ENCODE measurements at regions not wholly inside any gene's neighbourhood (a gene's known extent, or its start where the extent isn't known, plus 50 kb on each side); places are given as distances from the start of the nearest gene placed in this dataset.

GRCh38 chr10:106446920-106447319, 717.6 kb downstream of the SORCS1 start:
- ATAC-seq: no peak
- no peak for FAIRE-seq
- Histone ChIP-seq H3K4me1 (no peaks in the 10 kb centered on the region), H3K4me2 (no peak overlapping the region), H3K4me3 (no peak overlapping the region), H3K9me3 (no peaks in the 10 kb centered on the region), H3K27ac (no peak overlapping the region)
- no peak for DNase-seq (ENCODE audit: low read depth in 1 of 2, low spot score in 1 of 2)
- ChIA-PET POLR2A (no interaction called here), CTCF (no interaction called here)
- no peak for TF ChIP-seq HDAC2 (IDR thresholded peaks at IDR 0.05)
- no peak for TF ChIP-seq MAX (IDR thresholded peaks at IDR 0.05)
- no peak for TF ChIP-seq EHF (CRISPR knock-in tag; IDR thresholded peaks at IDR 0.05)
- TF ChIP-seq EHMT2 (IDR thresholded peaks at IDR 0.05; ENCODE audit: low read depth): no peak
- no peak for TF ChIP-seq ESRRA (IDR thresholded peaks at IDR 0.05; ENCODE audit: borderline replicate concordance, low read length)
- no peak for TF ChIP-seq HEYL (CRISPR knock-in tag; IDR thresholded peaks at IDR 0.05)
- no peak for TF ChIP-seq CEBPB (IDR thresholded peaks at IDR 0.05)
- TF ChIP-seq RFX5 (IDR thresholded peaks at IDR 0.05): no peak
- TF ChIP-seq PHF8 (IDR thresholded peaks at IDR 0.05; ENCODE audit: borderline replicate concordance, low read depth): no peak
- no peak for TF ChIP-seq BCL3 (IDR thresholded peaks at IDR 0.05)
- TF ChIP-seq HOXB13 (CRISPR knock-in tag; IDR thresholded peaks at IDR 0.05; ENCODE audit: low read depth): no peak
- no peak for TF ChIP-seq BHLHE40 (IDR thresholded peaks at IDR 0.05; ENCODE audit: low read depth, low read length)
- no peak for TF ChIP-seq ZFP36 (IDR thresholded peaks at IDR 0.05; ENCODE audit: borderline replicate concordance, partially characterized antibody)

- FAIRE-seq (no peak), ATAC-seq (no peak), DNase-seq (ENCODE audit: low read depth in 1 of 2, low spot score in 1 of 2) (no peak)
- H3K9me3 ChIP-seq: 0 out of 3 replicates have a peak, but pooled peaks cover 4% of the 10 kb centered on the region
- CTCF ChIA-PET: no interaction called here
- H3K4me1 ChIP-seq: no peaks in the 10 kb centered on the region
- POLR2A ChIA-PET: no interaction called here
- TF ChIP-seq ZNF302 (CRISPR knock-in tag; IDR thresholded peaks at IDR 0.05) (no peak), EP300 (IDR thresholded peaks at IDR 0.05) (no peak), MAZ (IDR thresholded peaks at IDR 0.05; ENCODE audit: borderline replicate concordance, low read depth, low read length) (no peak), SMC3 (IDR thresholded peaks at IDR 0.05) (no peak), POLR2A (IDR thresholded peaks at IDR 0.05; ENCODE audit: low read length) (no peak)
- H3K4me2 ChIP-seq: no peak overlapping the region
- H3K4me3 ChIP-seq: no peak overlapping the region
- 10% methylated on average over 2 of the region's 2 CpGs for WGBS (ENCODE audit: missing lambda C conversion rate)
- H3K27ac ChIP-seq: no peak overlapping the region
These were observed 722.3 kb downstream of the SORCS1 start for GRCh38 chr10:106442223-106442622.

- TF ChIP-seq ZSCAN20 (CRISPR knock-in tag; IDR thresholded peaks at IDR 0.05) (no peak), MYC (IDR thresholded peaks at IDR 0.05; ENCODE audit: borderline replicate concordance, low read length) (no peak), RNF2 (IDR thresholded peaks at IDR 0.05; ENCODE audit: borderline replicate concordance, low read depth) (no peak), EHMT2 (IDR thresholded peaks at IDR 0.05; ENCODE audit: low read depth) (no peak)
- ATAC-seq: no peak
- H3K27ac ChIP-seq: no peak overlapping the region
- FAIRE-seq: no peak
- 0 out of 3 replicates have a peak, but pooled peaks cover 4% of the 10 kb centered on the region for H3K9me3 ChIP-seq
- CTCF ChIA-PET: interaction anchor here (0.7 kb wide), 1 partner anchor 185 kb away, joined by 3 read pairs; no protein-coding TSS in a partner anchor
- 4% methylated on average over 4 of the region's 4 CpGs for WGBS (ENCODE audit: missing lambda C conversion rate)
- no peak overlapping the region for H3K4me2 ChIP-seq
- DNase-seq (ENCODE audit: low read depth in 1 of 2, low spot score in 1 of 2): no peak
- H3K4me3 ChIP-seq: no peak overlapping the region
- no peaks in the 10 kb centered on the region for H3K4me1 ChIP-seq
- POLR2A ChIA-PET: no interaction called here
These were observed 723.7 kb downstream of the SORCS1 start for GRCh38 chr10:106440767-106441166.

GRCh38 chr10:106440355-106440754, 724.2 kb downstream of the SORCS1 start:
- Histone ChIP-seq H3K4me1 (no peaks in the 10 kb centered on the region), H3K4me3 (no peak overlapping the region), H3K9me3 (0 out of 3 replicates have a peak, but pooled peaks cover 4% of the 10 kb centered on the region), H3K27ac (no peak overlapping the region), H3K4me2 (no peak overlapping the region)
- WGBS (ENCODE audit: missing lambda C conversion rate): 25% methylated on average over 2 of the region's 2 CpGs
- ChIA-PET CTCF (no interaction called here), POLR2A (no interaction called here)
- DNase-seq (ENCODE audit: low read depth in 1 of 2, low spot score in 1 of 2) (no peak), ATAC-seq (no peak), FAIRE-seq (no peak)
- no peak for TF ChIP-seq HOXB13 (CRISPR knock-in tag; IDR thresholded peaks at IDR 0.05; ENCODE audit: low read depth)
- no peak for TF ChIP-seq BCL3 (IDR thresholded peaks at IDR 0.05)
- no peak for TF ChIP-seq HMGXB4 (CRISPR knock-in tag; IDR thresholded peaks at IDR 0.05; ENCODE audit: borderline replicate concordance)
- no peak for TF ChIP-seq PHF8 (IDR thresholded peaks at IDR 0.05; ENCODE audit: borderline replicate concordance, low read depth)
- no peak for TF ChIP-seq HDAC2 (IDR thresholded peaks at IDR 0.05)
- no peak for TF ChIP-seq E2F6 (IDR thresholded peaks at IDR 0.05; ENCODE audit: borderline replicate concordance, low read depth)
- TF ChIP-seq ZNF302 (CRISPR knock-in tag; IDR thresholded peaks at IDR 0.05): no peak
- TF ChIP-seq RARB (CRISPR knock-in tag; IDR thresholded peaks at IDR 0.05): no peak
- TF ChIP-seq CHD2 (IDR thresholded peaks at IDR 0.05; ENCODE audit: low read length, partially characterized antibody): no peak
- TF ChIP-seq POLR2A (IDR thresholded peaks at IDR 0.05; ENCODE audit: low read length): no peak
- TF ChIP-seq FOXS1 (CRISPR knock-in tag; IDR thresholded peaks at IDR 0.05): no peak
- no peak for TF ChIP-seq ATOH8 (CRISPR knock-in tag; IDR thresholded peaks at IDR 0.05; ENCODE audit: low read depth)
